Osteoblast (primary cell): ENCODE measurements at regions not wholly inside any gene's neighbourhood (a gene's known extent, or its start where the extent isn't known, plus 50 kb on each side); places are given as distances from the start of the nearest gene placed in this dataset.

ENCODE experiments used
- DNase-seq: peaks from one replicate; pipeline ENCODE4 v3.0.0; 2011; ENCODE audit warnings: low spot score, mixed read lengths; ENCODE audit not compliant: insufficient read length; ENCODE audit errors: missing footprints
- H2AFZ ChIP-seq: 2 replicates; pipeline ENCODE4 v1.6.0; 2011; ENCODE audit warnings: mild to moderate bottlenecking, low read length
- H3K27ac ChIP-seq: 2 replicates; pipeline ENCODE4 v1.5.1; 2011; ENCODE audit warnings: mild to moderate bottlenecking, low read depth, low read length, moderate library complexity
- H3K27me3 ChIP-seq: 2 replicates; pipeline ENCODE4 v1.6.0; 2012; ENCODE audit warnings: mild to moderate bottlenecking, control low read depth, inconsistent platforms, low read length, moderate library complexity; ENCODE audit not compliant: insufficient read depth
- H3K36me3 ChIP-seq: 2 replicates; pipeline ENCODE4 v1.5.1; 2011; ENCODE audit warnings: mild to moderate bottlenecking, low read length, control low read depth, moderate library complexity; ENCODE audit not compliant: insufficient read depth
- H3K4me1 ChIP-seq: 2 replicates; pipeline ENCODE4 v1.5.1; 2011; ENCODE audit warnings: mild to moderate bottlenecking, low read length, control low read depth, moderate library complexity; ENCODE audit not compliant: insufficient read depth
- H3K4me2 ChIP-seq: 2 replicates; pipeline ENCODE4 v1.6.0; 2011; ENCODE audit warnings: mild to moderate bottlenecking, low read length; ENCODE audit not compliant: insufficient read depth
- H3K4me3 ChIP-seq: fragments of 200-600 bp; sonication (generic); 3 replicates; pipeline ENCODE4 v1.5.1; 2012; ENCODE audit warnings: mild to moderate bottlenecking, low read length, inconsistent platforms; ENCODE audit not compliant: insufficient read depth
- H3K79me2 ChIP-seq: 2 replicates; pipeline ENCODE4 v1.6.0; 2012; ENCODE audit warnings: mild to moderate bottlenecking, low read length, control low read depth, inconsistent platforms; ENCODE audit not compliant: insufficient read depth
- H3K9me3 ChIP-seq: 2 replicates; pipeline ENCODE4 v1.5.1; 2011; ENCODE audit warnings: low read depth, low read length, control low read depth
- H4K20me1 ChIP-seq: 2 replicates; pipeline ENCODE4 v1.6.0; 2012; ENCODE audit warnings: mild to moderate bottlenecking, low read length, control low read depth; ENCODE audit not compliant: insufficient read depth
- CTCF ChIP-seq: IDR thresholded peaks from 2 replicates; pipeline ENCODE4 v1.5.1; 2011; ENCODE audit warnings: mild to moderate bottlenecking, low read depth, low read length, moderate library complexity; ENCODE audit errors: extremely low read depth

- no peaks in the 10 kb centered on the region for H3K36me3 ChIP-seq
These were observed 828.4 kb downstream of the TUSC7 start for GRCh38 chr3:117537949-117538348.

GRCh38 chr3:117539729-117540128, 830.1 kb downstream of the TUSC7 start:
- H3K27ac ChIP-seq: no peak overlapping the region
- H2AFZ ChIP-seq: no peak overlapping the region
- H3K36me3 ChIP-seq: no peaks in the 10 kb centered on the region
- no peak overlapping the region for H3K4me3 ChIP-seq
- no peaks in the 10 kb centered on the region for H3K27me3 ChIP-seq
- H3K4me2 ChIP-seq: no peak overlapping the region
- no peaks in the 10 kb centered on the region for H3K4me1 ChIP-seq
- no peak for DNase-seq
- H3K9me3 ChIP-seq: no peaks in the 10 kb centered on the region
- no peaks in the 10 kb centered on the region for H3K79me2 ChIP-seq
- no peak for TF ChIP-seq CTCF
- no peaks in the 10 kb centered on the region for H4K20me1 ChIP-seq

More at GRCh38 chr3:117537949-117538348, 828.4 kb downstream of the TUSC7 start:
- no peak for DNase-seq
- TF ChIP-seq CTCF: no peak
- Histone ChIP-seq H3K27ac (no peak overlapping the region), H3K27me3 (no peaks in the 10 kb centered on the region), H3K4me1 (no peaks in the 10 kb centered on the region), H3K9me3 (no peaks in the 10 kb centered on the region), H2AFZ (no peak overlapping the region), H3K4me2 (no peak overlapping the region), H4K20me1 (no peaks in the 10 kb centered on the region), H3K79me2 (no peaks in the 10 kb centered on the region), H3K4me3 (no peak overlapping the region)

- no peaks in the 10 kb centered on the region for H4K20me1 ChIP-seq
- H3K4me1 ChIP-seq: no peaks in the 10 kb centered on the region
- TF ChIP-seq CTCF: no peak
- H3K9me3 ChIP-seq: no peaks in the 10 kb centered on the region
- no peak overlapping the region for H3K27ac ChIP-seq
- no peaks in the 10 kb centered on the region for H3K36me3 ChIP-seq
- no peak overlapping the region for H3K4me2 ChIP-seq
- H3K79me2 ChIP-seq: no peaks in the 10 kb centered on the region
- no peak for DNase-seq
- H3K4me3 ChIP-seq: no peak overlapping the region
- H2AFZ ChIP-seq: no peak overlapping the region
- H3K27me3 ChIP-seq: no peaks in the 10 kb centered on the region
These were observed 831.0 kb downstream of the TUSC7 start for GRCh38 chr3:117540597-117540996.

- DNase-seq: no peak
- no peaks in the 10 kb centered on the region for H3K27me3 ChIP-seq
- no peaks in the 10 kb centered on the region for H3K9me3 ChIP-seq
- H3K4me3 ChIP-seq: no peak overlapping the region
- H3K27ac ChIP-seq: no peak overlapping the region
- H3K36me3 ChIP-seq: no peaks in the 10 kb centered on the region
- H3K4me2 ChIP-seq: no peak overlapping the region
- no peaks in the 10 kb centered on the region for H3K4me1 ChIP-seq
- H2AFZ ChIP-seq: no peak overlapping the region
- H3K79me2 ChIP-seq: no peaks in the 10 kb centered on the region
- no peaks in the 10 kb centered on the region for H4K20me1 ChIP-seq
- no peak for TF ChIP-seq CTCF
These were observed 832.1 kb downstream of the TUSC7 start for GRCh38 chr3:117541721-117542120.
